Stomach (tissue), 8 donors: ENCODE measurements at regions not wholly inside any gene's neighbourhood (a gene's known extent, or its start where the extent isn't known, plus 50 kb on each side); places are given as distances from the start of the nearest gene placed in this dataset.
"Not testable (repeated sequence)": the region's sequence is repeated elsewhere in the genome, so short reads cannot be mapped to it uniquely, and the experiment has no call there.

ENCODE experiments used
- DNase-seq, 2 donors: peaks; one replicate each; pipeline versions ENCODE4 v3.0.0 to v3.0.0-alpha.2; 2013 to 2019
- H3K27ac ChIP-seq, 5 donors: fragments of 200-600 bp in 4 of 5; sonication (generic) in 4 of 5; one replicate each; pipeline ENCODE4 v1.5.1; 2013 to 2019; ENCODE audit warnings: mild to moderate bottlenecking in 1 of 5, moderate library complexity in 1 of 5
- H3K27me3 ChIP-seq, 3 donors: fragments of 200-600 bp; sonication (generic); one replicate each; pipeline ENCODE4 v1.5.1; 2017 to 2019; ENCODE audit warnings: mixed run types in 1 of 3
- H3K36me3 ChIP-seq, 4 donors: fragments of 200-600 bp; sonication (generic); 1 replicate in 3 of 4; 2 replicates in 1 of 4; pipeline ENCODE4 v1.5.1; 2016 to 2019
- H3K4me1 ChIP-seq, 4 donors: fragments of 200-600 bp; sonication (generic); one replicate each; pipeline ENCODE4 v1.5.1; 2016 to 2019
- H3K4me3 ChIP-seq, 4 donors: fragments of 200-600 bp; sonication (generic) in 3 of 4; one replicate each; pipeline ENCODE4 v1.5.1; 2016 to 2019; ENCODE audit warnings: mild to moderate bottlenecking in 1 of 4
- H3K9me3 ChIP-seq, 4 donors: fragments of 200-600 bp; sonication (generic); one replicate each; pipeline ENCODE4 v1.5.1; 2016 to 2019
- CTCF ChIP-seq, 7 experiments: fragments of 450-650 bp in 4 of 7; fragments of 200-600 bp in 3 of 7; sonication (generic) in 3 of 7; IDR thresholded peaks; one replicate each; pipeline ENCODE4 v1.5.1; 2016 to 2019; ENCODE audit warnings: antibody characterized with exemption in 7 of 7, control low read depth in 2 of 7, mild to moderate bottlenecking in 1 of 7
- EP300 ChIP-seq: sonication (generic); formaldehyde crosslinking; IDR thresholded peaks from one replicate; pipeline ENCODE4 v1.6.1; 2017; ENCODE audit warnings: antibody characterized with exemption
- POLR2A ChIP-seq, 4 donors: fragments of 450-650 bp; IDR thresholded peaks; one replicate each; pipeline ENCODE4 v1.6.1; 2016; ENCODE audit warnings: antibody characterized with exemption in 4 of 4, control low read depth in 2 of 4, mild to moderate bottlenecking in 1 of 4, moderate library complexity in 1 of 4
- POLR2AphosphoS5 ChIP-seq, 3 donors: sonication (generic); formaldehyde crosslinking; IDR thresholded peaks; one replicate each; pipeline ENCODE4 v1.6.1; 2016; ENCODE audit warnings: antibody characterized with exemption in 3 of 3
- WGBS, 5 donors: extraction: QIAGEN DNeasy Blood & Tissue Kit in 3 of 5; methylation state at CpG; one replicate each; pipeline versions ENCODE4 v1.1.5 to v1.1.7; 2013 to 2018; 5-methylcytosine and 5-hydroxymethylcytosine counted together
- intact Hi-C: fragments of 100-400 bp; cut with DNase I; formaldehyde crosslinking; loops from one replicate; pipeline ENCODE4 v1.15.1; 2023; ENCODE audit warnings: low total_unique reads
- small RNA-seq, 4 donors: library from RNA; depleted of rRNA; stranded (forward); fragments of <200 nt; gene quantifications; one replicate each; pipeline ENCODE3, GENCODE V24; 2016
- donor health status: healthy with polysubstance abuse.
- donor health status: Bipolar disorder and iron deficiency.
- donor health status: healthy.

GRCh38 chr4:150018257-150018656 is 60.0 kb upstream of the DCLK2 start:
- WGBS, 5 donors = 56 to 87% (median 74%) methylated on average over 1 of the region's 1 CpG
- TF ChIP-seq POLR2A (IDR thresholded peaks at IDR 0.05) = no peak
- TF ChIP-seq EP300 = no peak
- TF ChIP-seq CTCF (IDR thresholded peaks at IDR 0.05) = no peak
- H3K27ac ChIP-seq = no peak overlapping the region
- intact Hi-C loops = loop anchor here (10.0 kb wide), 1 partner anchor 197 kb away; no protein-coding TSS in a partner anchor
- H3K9me3 ChIP-seq = no peaks in the 10 kb centered on the region
- no peak for DNase-seq
- no peaks in the 10 kb centered on the region for H3K36me3 ChIP-seq
- no peaks in the 10 kb centered on the region for H3K4me1 ChIP-seq
- H3K27me3 ChIP-seq = no peaks in the 10 kb centered on the region
- H3K4me3 ChIP-seq = no peak overlapping the region

- no peak overlapping the region for H3K27ac ChIP-seq
- WGBS, 5 donors = 80 to 92% (median 81%) methylated on average over 1 of the region's 1 CpG
Observed at GRCh38 chr4:150021483-150021882, 56.8 kb upstream of the DCLK2 start.

GRCh38 chr4:150023489-150023888 is 54.8 kb upstream of the DCLK2 start:
- peaks cover 6 to 19% (median 11%) of the 10 kb centered on the region in 4 donors for H3K9me3 ChIP-seq
- no peaks in the 10 kb centered on the region for H3K36me3 ChIP-seq
- TF ChIP-seq CTCF (IDR thresholded peaks at IDR 0.05) = no peak
- TF ChIP-seq POLR2A (IDR thresholded peaks at IDR 0.05) = no peak
- TF ChIP-seq POLR2AphosphoS5 (IDR thresholded peaks at IDR 0.05) = no peak
- no peak for TF ChIP-seq EP300
- 81 to 95% (median 89%) methylated on average over 2 of the region's 2 CpGs for WGBS, 5 donors
- no peaks in the 10 kb centered on the region for H3K27me3 ChIP-seq
- no peaks in the 10 kb centered on the region for H3K4me1 ChIP-seq
- no peak overlapping the region for H3K27ac ChIP-seq
- intact Hi-C loops = no loop called here
- H3K4me3 ChIP-seq = no peak overlapping the region
- DNase-seq = no peak

More at GRCh38 chr4:150021483-150021882, 56.8 kb upstream of the DCLK2 start:
- intact Hi-C loops = no loop called here
- no peaks in the 10 kb centered on the region for H3K4me1 ChIP-seq
- peaks cover 0 to 5% (median 0%) of the 10 kb centered on the region in 4 donors for H3K9me3 ChIP-seq
- no peak overlapping the region for H3K4me3 ChIP-seq
- no peaks in the 10 kb centered on the region for H3K27me3 ChIP-seq
- no peak for DNase-seq
- H3K36me3 ChIP-seq = no peaks in the 10 kb centered on the region
- TF ChIP-seq CTCF (IDR thresholded peaks at IDR 0.05) = no peak
- TF ChIP-seq POLR2AphosphoS5 (IDR thresholded peaks at IDR 0.05) = no peak
- no peak for TF ChIP-seq POLR2A (IDR thresholded peaks at IDR 0.05)
- TF ChIP-seq EP300 = no peak

- intact Hi-C loops, H3K4me1 ChIP-seq, H3K27me3 ChIP-seq, DNase-seq, H3K36me3 ChIP-seq, H3K4me3 ChIP-seq, H3K27ac ChIP-seq: not testable (repeated sequence)
- H3K9me3 ChIP-seq = peaks cover 6 to 19% (median 11%) of the 10 kb centered on the region in 4 donors
Observed at GRCh38 chr4:150026987-150027386, 51.3 kb upstream of the DCLK2 start.

Small RNAs in the stretch of these regions (small RNA-seq; reads per million reads assigned to genes)
- 0 reads per million in 4 donors for gene RNA5SP167
- gene RNU6-1230P = 0 reads per million in 4 donors
